ENCODE measurements at regions not wholly inside any gene's neighbourhood (a gene's known extent, or its start where the extent isn't known, plus 50 kb on each side); places are given as distances from the start of the nearest gene placed in this dataset.

- no peak for TF ChIP-seq POLR2A (IDR thresholded peaks at IDR 0.05; ENCODE audit: low read depth, low read length)
- no peak for TF ChIP-seq MTA3 (IDR thresholded peaks at IDR 0.05; ENCODE audit: borderline replicate concordance, low read length)
- no peak for TF ChIP-seq SMC3 (IDR thresholded peaks at IDR 0.05; ENCODE audit: borderline replicate concordance, low read length)
- TF ChIP-seq TAF1 (IDR thresholded peaks at IDR 0.05; ENCODE audit: borderline replicate concordance, low read depth, low read length), result no peak
- TF ChIP-seq TCF7 (IDR thresholded peaks at IDR 0.05; ENCODE audit: borderline replicate concordance), result no peak
- TF ChIP-seq USF1 (IDR thresholded peaks at IDR 0.05; ENCODE audit: borderline replicate concordance, extremely low read length, insufficient read depth, low read depth, low read length), result no peak
- TF ChIP-seq CTCF (IDR thresholded peaks at IDR 0.05 in 2 of 3, conservative IDR thresholded peaks at IDR 0.05 in 1 of 3; ENCODE audit: control insufficient read depth in 2 of 3, extremely low read depth in 1 of 3, insufficient read depth in 1 of 3, low read depth in 3 of 3, low read length in 3 of 3), result no peak
- no peak for TF ChIP-seq FOS (IDR thresholded peaks at IDR 0.05; ENCODE audit: borderline replicate concordance, extremely low read depth, insufficient read length)
Measured at GRCh38 chr1:219682788-219683187, 69.9 kb upstream of the ZC3H11B start.

Measured in GM12878 (cell line).